Lung (tissue), 11 donors: ENCODE measurements at regions not wholly inside any gene's neighbourhood (a gene's known extent, or its start where the extent isn't known, plus 50 kb on each side); places are given as distances from the start of the nearest gene placed in this dataset.

Experiments
- ATAC-seq: fragments of 200-7000 bp; cut with Tn5 transposase; one replicate; pipeline ENCODE4 v1.9.1; 2020; ENCODE audit warnings: moderate number of reproducible peaks; ENCODE audit not compliant: insufficient read depth, low FRiP score
- DNase-seq, 3 donors: peaks; one replicate each; pipeline ENCODE4 v3.0.0-alpha.2; 2013 to 2017
- H3K27ac ChIP-seq, 2 donors: one replicate each; pipeline ENCODE4 v1.5.1; 2013; ENCODE audit warnings: mild to moderate bottlenecking in 2 of 2, moderate library complexity in 2 of 2, control low read depth in 1 of 2, inconsistent platforms in 1 of 2, low read depth in 1 of 2, low read length in 1 of 2
- H3K27me3 ChIP-seq, 3 donors: one replicate each; pipeline ENCODE4 v1.5.1; 2013; ENCODE audit warnings: low read length in 2 of 3; ENCODE audit not compliant: control insufficient read depth in 3 of 3, insufficient read depth in 3 of 3
- H3K36me3 ChIP-seq, 4 donors: one replicate each; pipeline ENCODE4 v1.5.1; 2013; ENCODE audit warnings: low read length in 4 of 4, mild to moderate bottlenecking in 1 of 4, moderate library complexity in 1 of 4; ENCODE audit not compliant: control insufficient read depth in 4 of 4, insufficient read depth in 4 of 4
- H3K4me1 ChIP-seq, 5 donors: one replicate each; pipeline ENCODE4 v1.5.1; 2013; ENCODE audit warnings: low read length in 5 of 5, mild to moderate bottlenecking in 2 of 5, moderate library complexity in 1 of 5; ENCODE audit not compliant: control insufficient read depth in 5 of 5, insufficient read depth in 5 of 5
- H3K4me3 ChIP-seq: one replicate; pipeline ENCODE4 v1.5.1; 2013; ENCODE audit warnings: mild to moderate bottlenecking, control low read depth, moderate library complexity
- H3K9ac ChIP-seq, 2 donors: one replicate each; pipeline ENCODE4 v1.5.1; 2013; ENCODE audit warnings: low read length in 2 of 2, control low read depth in 1 of 2; ENCODE audit not compliant: insufficient read depth in 1 of 2
- H3K9me3 ChIP-seq, 4 donors: one replicate each; pipeline ENCODE4 v1.5.1; 2013; ENCODE audit warnings: low read length in 3 of 4, mild to moderate bottlenecking in 1 of 4, moderate library complexity in 1 of 4; ENCODE audit not compliant: control insufficient read depth in 4 of 4, insufficient read depth in 3 of 4
- WGBS, 2 donors: extraction: QIAGEN DNeasy Blood & Tissue Kit; methylation state at CpG; one replicate each; pipeline ENCODE4 v1.1.7; 2013; 5-methylcytosine and 5-hydroxymethylcytosine counted together
- TF ChIP-seq, protein P1 (sequence below): IDR thresholded peaks from 2 replicates; pipeline ENCODE4 v1.5.1; 2012; ENCODE audit warnings: mild to moderate bottlenecking; ENCODE audit errors: control extremely low read depth, extremely low read depth
- donor health status: control.
- donor health status: control.
- donor health status: Bipolar disorder and iron deficiency.
- donor health status: healthy.
- donor health status: DM: yes; HTN: yes; CAD: no.

DNA sequence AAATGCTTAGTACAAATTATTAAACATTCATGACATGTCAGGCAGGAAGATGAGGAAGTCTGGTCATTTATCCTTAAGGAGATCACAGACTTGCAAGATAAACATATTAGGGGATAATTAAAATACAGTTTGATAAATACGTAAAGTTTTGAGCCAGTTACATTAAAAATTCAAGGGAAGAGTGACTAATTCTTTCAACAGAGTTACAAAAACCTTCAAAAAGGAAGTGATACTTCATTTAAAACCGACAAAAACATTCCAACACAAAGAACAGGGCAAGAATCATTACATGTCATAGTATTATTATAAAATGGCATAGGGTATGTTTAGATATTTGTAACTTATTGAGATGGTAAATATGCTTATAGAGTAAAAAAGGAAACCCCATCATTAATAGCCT is 636.0 kb downstream of the NR4A2 start:
- WGBS, 2 donors = 38 to 39% methylated on average over 2 of the region's 2 CpGs

GRCh38 chr2:155695505-155695904 is 637.0 kb downstream of the NR4A2 start:
- TF ChIP-seq, protein P1, sequence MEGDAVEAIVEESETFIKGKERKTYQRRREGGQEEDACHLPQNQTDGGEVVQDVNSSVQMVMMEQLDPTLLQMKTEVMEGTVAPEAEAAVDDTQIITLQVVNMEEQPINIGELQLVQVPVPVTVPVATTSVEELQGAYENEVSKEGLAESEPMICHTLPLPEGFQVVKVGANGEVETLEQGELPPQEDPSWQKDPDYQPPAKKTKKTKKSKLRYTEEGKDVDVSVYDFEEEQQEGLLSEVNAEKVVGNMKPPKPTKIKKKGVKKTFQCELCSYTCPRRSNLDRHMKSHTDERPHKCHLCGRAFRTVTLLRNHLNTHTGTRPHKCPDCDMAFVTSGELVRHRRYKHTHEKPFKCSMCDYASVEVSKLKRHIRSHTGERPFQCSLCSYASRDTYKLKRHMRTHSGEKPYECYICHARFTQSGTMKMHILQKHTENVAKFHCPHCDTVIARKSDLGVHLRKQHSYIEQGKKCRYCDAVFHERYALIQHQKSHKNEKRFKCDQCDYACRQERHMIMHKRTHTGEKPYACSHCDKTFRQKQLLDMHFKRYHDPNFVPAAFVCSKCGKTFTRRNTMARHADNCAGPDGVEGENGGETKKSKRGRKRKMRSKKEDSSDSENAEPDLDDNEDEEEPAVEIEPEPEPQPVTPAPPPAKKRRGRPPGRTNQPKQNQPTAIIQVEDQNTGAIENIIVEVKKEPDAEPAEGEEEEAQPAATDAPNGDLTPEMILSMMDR = no peak
- WGBS, 2 donors = 87 to 90% methylated on average over 2 of the region's 2 CpGs
- no peaks in the 10 kb centered on the region for H3K36me3 ChIP-seq

More for the DNA sequence above, 636.0 kb downstream of the NR4A2 start:
- Histone ChIP-seq H3K36me3 (no peaks in the 10 kb centered on the region), H3K9ac (no peak overlapping the region), H3K4me3 (no peak overlapping the region), H3K27me3 (no peaks in the 10 kb centered on the region), H3K9me3 (no peaks in the 10 kb centered on the region), H3K4me1 (no peaks in the 10 kb centered on the region), H3K27ac (no peak overlapping the region)
- no peak for DNase-seq
- TF ChIP-seq, protein P1 = no peak
- ATAC-seq = no peak

GRCh38 chr2:155692856-155693255 is 639.7 kb downstream of the NR4A2 start:
- DNase-seq = no peak
- Histone ChIP-seq H3K9me3 (no peaks in the 10 kb centered on the region), H3K27ac (no peak overlapping the region), H3K4me3 (no peak overlapping the region), H3K36me3 (no peaks in the 10 kb centered on the region), H3K9ac (no peak overlapping the region), H3K4me1 (no peaks in the 10 kb centered on the region), H3K27me3 (no peaks in the 10 kb centered on the region)
- TF ChIP-seq, protein P1 = no peak
- ATAC-seq = no peak

More at GRCh38 chr2:155695505-155695904, 637.0 kb downstream of the NR4A2 start:
- no peak overlapping the region for H3K27ac ChIP-seq
- no peak for DNase-seq
- no peak overlapping the region for H3K4me3 ChIP-seq
- H3K4me1 ChIP-seq = no peaks in the 10 kb centered on the region
- H3K27me3 ChIP-seq = no peaks in the 10 kb centered on the region
- no peak for ATAC-seq
- H3K9me3 ChIP-seq = no peaks in the 10 kb centered on the region
- no peak overlapping the region for H3K9ac ChIP-seq

DNA sequence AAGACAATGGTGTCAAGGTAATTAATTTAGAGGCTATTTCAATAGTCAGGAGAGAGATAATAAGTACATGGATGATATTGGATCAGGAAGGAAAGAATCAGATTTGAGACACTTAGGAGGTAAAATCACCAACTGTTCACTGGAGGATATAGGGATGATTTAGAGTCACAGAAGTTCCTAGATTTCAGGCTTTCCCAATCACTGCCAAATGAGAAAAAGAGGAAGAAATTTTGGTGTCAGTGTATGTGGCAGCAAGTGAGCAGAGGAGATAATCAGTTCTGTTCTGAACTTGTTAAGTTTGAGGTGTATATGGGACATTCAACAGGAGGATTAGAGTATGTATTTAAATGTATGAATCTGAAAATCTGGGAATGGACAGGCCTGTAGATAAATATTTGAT is 640.4 kb downstream of the NR4A2 start:
- H3K4me1 ChIP-seq = no peaks in the 10 kb centered on the region
- no peak for DNase-seq
- no peaks in the 10 kb centered on the region for H3K9me3 ChIP-seq
- no peaks in the 10 kb centered on the region for H3K36me3 ChIP-seq
- H3K27ac ChIP-seq = no peak overlapping the region
- TF ChIP-seq, protein P1 = no peak
- no peak overlapping the region for H3K4me3 ChIP-seq
- H3K9ac ChIP-seq = no peak overlapping the region
- ATAC-seq = no peak
- no peaks in the 10 kb centered on the region for H3K27me3 ChIP-seq
